ENCODE measurements at regions not wholly inside any gene's neighbourhood (a gene's known extent, or its start where the extent isn't known, plus 50 kb on each side); places are given as distances from the start of the nearest gene placed in this dataset.

DNA sequence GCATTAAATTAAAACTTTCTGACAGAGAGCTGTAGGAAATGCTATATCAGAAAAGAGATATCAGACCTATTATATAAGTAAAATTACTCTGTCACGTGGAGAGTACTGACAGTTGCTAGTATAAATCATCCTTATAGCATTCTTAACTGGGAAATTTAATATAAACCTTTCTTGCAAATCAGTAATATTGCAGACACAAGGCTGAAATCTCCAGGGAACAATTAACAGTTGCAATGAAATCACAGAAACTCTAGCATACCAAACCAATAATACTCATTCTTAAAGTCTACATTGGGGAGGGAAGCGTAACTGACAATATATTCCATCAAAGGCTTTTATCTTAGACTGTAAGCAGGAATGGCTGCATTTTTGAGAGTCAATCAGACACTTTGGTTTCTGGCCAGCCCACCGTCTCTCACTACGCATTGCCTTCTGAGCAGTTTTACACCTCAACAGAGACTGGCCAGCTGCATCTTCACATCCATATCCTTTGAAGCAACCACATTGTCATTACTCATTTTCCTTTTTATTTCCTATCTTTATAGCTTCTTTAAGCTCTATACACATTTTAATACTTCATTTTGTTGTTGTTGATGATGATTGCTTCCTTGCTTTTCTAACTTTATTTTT is 536.0 kb upstream of the CDH2 start:
- Histone ChIP-seq H3K4me3 (ENCODE audit: low read depth, low read length) (no peak overlapping the region), H3K9me3 (ENCODE audit: control insufficient read depth, insufficient read depth, low read length) (no peaks in the 10 kb centered on the region), H3K27me3 (ENCODE audit: control insufficient read depth, insufficient read depth, low read length) (no peaks in the 10 kb centered on the region), H3K27ac (ENCODE audit: low read depth, low read length) (no peak overlapping the region)
- TF ChIP-seq, protein P1, sequence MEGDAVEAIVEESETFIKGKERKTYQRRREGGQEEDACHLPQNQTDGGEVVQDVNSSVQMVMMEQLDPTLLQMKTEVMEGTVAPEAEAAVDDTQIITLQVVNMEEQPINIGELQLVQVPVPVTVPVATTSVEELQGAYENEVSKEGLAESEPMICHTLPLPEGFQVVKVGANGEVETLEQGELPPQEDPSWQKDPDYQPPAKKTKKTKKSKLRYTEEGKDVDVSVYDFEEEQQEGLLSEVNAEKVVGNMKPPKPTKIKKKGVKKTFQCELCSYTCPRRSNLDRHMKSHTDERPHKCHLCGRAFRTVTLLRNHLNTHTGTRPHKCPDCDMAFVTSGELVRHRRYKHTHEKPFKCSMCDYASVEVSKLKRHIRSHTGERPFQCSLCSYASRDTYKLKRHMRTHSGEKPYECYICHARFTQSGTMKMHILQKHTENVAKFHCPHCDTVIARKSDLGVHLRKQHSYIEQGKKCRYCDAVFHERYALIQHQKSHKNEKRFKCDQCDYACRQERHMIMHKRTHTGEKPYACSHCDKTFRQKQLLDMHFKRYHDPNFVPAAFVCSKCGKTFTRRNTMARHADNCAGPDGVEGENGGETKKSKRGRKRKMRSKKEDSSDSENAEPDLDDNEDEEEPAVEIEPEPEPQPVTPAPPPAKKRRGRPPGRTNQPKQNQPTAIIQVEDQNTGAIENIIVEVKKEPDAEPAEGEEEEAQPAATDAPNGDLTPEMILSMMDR (IDR thresholded peaks at IDR 0.05; ENCODE audit: low read depth, low read length), result no peak
- ChIA-PET POLR2A (no interaction called here), CTCF (no interaction called here)
- DNase-seq (ENCODE audit: low read depth, low spot score), result no peak

DNA sequence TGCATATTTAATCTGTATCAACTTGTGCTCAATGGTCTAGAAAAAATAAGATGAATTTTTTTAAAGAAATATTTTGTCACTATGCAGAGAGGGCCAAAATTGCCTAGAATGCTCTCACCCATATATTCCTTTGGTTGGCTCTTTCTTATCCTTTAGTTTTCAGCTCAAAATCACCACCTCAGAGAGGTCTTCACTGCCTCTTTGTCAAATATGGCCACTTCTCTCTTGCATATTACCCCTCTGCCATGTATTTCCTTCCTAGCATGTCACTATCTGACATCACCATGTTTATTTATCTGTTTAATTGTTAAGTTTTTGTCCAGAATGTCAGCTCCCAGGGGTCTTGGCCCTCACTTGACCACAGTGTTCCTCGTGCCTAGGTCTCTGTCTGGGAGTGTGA is 535.2 kb upstream of the CDH2 start:
- Histone ChIP-seq H3K9me3 (ENCODE audit: control insufficient read depth, insufficient read depth, low read length) (no peaks in the 10 kb centered on the region), H3K27ac (ENCODE audit: low read depth, low read length) (no peak overlapping the region), H3K27me3 (ENCODE audit: control insufficient read depth, insufficient read depth, low read length) (no peaks in the 10 kb centered on the region), H3K4me3 (ENCODE audit: low read depth, low read length) (no peak overlapping the region)
- TF ChIP-seq, protein P1 (IDR thresholded peaks at IDR 0.05; ENCODE audit: low read depth, low read length), result no peak
- no peak for DNase-seq (ENCODE audit: low read depth, low spot score)
- ChIA-PET POLR2A (no interaction called here), CTCF (no interaction called here)

DNA sequence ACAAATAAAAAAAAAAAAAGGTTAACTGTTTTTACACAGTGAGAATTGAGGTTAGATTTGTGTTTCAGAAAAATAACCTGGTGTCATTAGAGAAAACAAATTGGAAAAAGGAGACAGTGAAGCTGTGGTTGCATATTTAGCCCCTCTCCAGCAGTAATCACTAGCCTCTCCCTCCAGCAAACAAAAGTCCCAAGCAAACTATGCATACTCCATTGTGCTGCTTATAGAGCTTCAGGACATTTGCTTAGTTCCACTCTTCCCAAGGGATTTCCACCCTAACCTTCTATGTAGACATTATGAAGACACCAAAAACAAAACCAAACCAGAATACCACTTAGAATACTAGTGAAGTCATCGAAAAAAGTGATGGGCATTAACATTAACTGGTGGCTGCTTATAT is 534.2 kb upstream of the CDH2 start:
- POLR2A ChIA-PET, result no interaction called here

DNA sequence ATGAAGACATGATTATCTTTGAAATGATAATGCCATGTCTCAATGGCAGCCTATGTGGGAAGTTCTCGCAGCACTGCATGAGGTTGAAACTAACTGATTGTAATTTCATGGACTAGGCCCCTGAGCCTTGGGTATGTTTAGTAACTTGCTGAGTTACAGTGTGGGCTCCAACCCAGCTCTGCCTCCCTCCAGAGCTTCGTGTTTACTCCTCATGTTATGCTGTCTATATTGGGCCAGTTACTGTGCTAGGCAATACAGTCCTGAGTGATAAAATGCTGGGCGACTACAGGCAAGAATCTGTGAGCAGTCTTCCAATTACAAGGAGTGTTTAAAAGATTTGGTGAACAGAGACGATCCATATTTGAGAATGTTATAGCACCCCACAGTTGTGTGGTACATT is 530.1 kb upstream of the CDH2 start:
- POLR2A ChIA-PET, result no interaction called here
- Histone ChIP-seq H3K27ac (ENCODE audit: low read depth, low read length) (no peak overlapping the region), H3K27me3 (ENCODE audit: control insufficient read depth, insufficient read depth, low read length) (no peaks in the 10 kb centered on the region), H3K9me3 (ENCODE audit: control insufficient read depth, insufficient read depth, low read length) (no peaks in the 10 kb centered on the region), H3K4me3 (ENCODE audit: low read depth, low read length) (no peak overlapping the region)
- DNase-seq (ENCODE audit: low read depth, low spot score), result no peak
- TF ChIP-seq, protein P1 (IDR thresholded peaks at IDR 0.05; ENCODE audit: low read depth, low read length), result no peak
- CTCF ChIA-PET, result no interaction called here

More for the DNA sequence above, 534.2 kb upstream of the CDH2 start:
- TF ChIP-seq, protein P1 (IDR thresholded peaks at IDR 0.05; ENCODE audit: low read depth, low read length), result no peak
- H3K27me3 ChIP-seq (ENCODE audit: control insufficient read depth, insufficient read depth, low read length), result no peaks in the 10 kb centered on the region
- no peak overlapping the region for H3K27ac ChIP-seq (ENCODE audit: low read depth, low read length)
- no peaks in the 10 kb centered on the region for H3K9me3 ChIP-seq (ENCODE audit: control insufficient read depth, insufficient read depth, low read length)
- DNase-seq (ENCODE audit: low read depth, low spot score), result no peak
- H3K4me3 ChIP-seq (ENCODE audit: low read depth, low read length), result no peak overlapping the region
- CTCF ChIA-PET, result interaction anchor here (0.6 kb wide), 1 partner anchor 249 kb away, joined by 3 read pairs; no protein-coding TSS in a partner anchor

DNA sequence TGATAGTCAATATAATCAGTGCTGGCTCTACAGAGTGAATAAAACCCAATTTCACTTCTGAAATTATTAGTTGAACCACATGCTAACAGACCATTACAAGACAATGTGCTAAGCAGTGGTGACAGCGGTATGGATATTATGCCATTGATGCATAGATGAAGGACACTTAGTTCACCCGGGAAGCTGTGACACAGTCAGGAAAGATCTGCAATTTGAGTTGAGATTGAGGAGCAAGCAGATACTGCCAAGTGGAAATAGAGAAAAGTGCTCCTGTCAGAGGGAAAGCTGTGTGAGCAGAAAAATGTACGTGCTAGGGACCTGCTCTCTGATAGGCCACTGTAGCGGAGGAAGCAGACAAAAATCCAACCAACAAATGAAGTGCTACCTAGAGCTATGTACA is 529.5 kb upstream of the CDH2 start:
- ChIA-PET POLR2A (no interaction called here), CTCF (no interaction called here)
- H3K9me3 ChIP-seq (ENCODE audit: control insufficient read depth, insufficient read depth, low read length), result no peaks in the 10 kb centered on the region
- TF ChIP-seq, protein P1 (IDR thresholded peaks at IDR 0.05; ENCODE audit: low read depth, low read length), result no peak
- H3K27me3 ChIP-seq (ENCODE audit: control insufficient read depth, insufficient read depth, low read length), result no peaks in the 10 kb centered on the region
- H3K27ac ChIP-seq (ENCODE audit: low read depth, low read length), result no peak overlapping the region
- no peak overlapping the region for H3K4me3 ChIP-seq (ENCODE audit: low read depth, low read length)
- no peak for DNase-seq (ENCODE audit: low read depth, low spot score)

Data from AG04450 (cell line).